PC-9 (cell line): ENCODE measurements at regions not wholly inside any gene's neighbourhood (a gene's known extent, or its start where the extent isn't known, plus 50 kb on each side); places are given as distances from the start of the nearest gene placed in this dataset.

Experiments used
- BruUV-seq: library from RNA; stranded (reverse); fragments of 400-500 nt; replicated peaks from 2 replicates; lab custom pipeline; 2021; lab: Mats Ljungman, UMichigan
- CTCF ChIA-PET: fragments of 300-600 bp; sonication (Branson Sonifier 250); formaldehyde crosslinking; loops from one replicate; lab custom pipeline; 2022; ENCODE audit warnings: antibody characterized with exemption; lab: Charles Lee
- POLR2A ChIA-PET: fragments of 300-600 bp; sonication (Branson Sonifier 250); formaldehyde crosslinking; loops from one replicate; lab custom pipeline; 2022; ENCODE audit warnings: antibody characterized with exemption; ENCODE audit not compliant: unreplicated experiment; lab: Charles Lee
- DNase-seq, 2 experiments: peaks; one replicate each; pipeline versions ENCODE4 v3.0.0 to v3.0.0-alpha.2; 2015 to 2022; ENCODE audit warnings: mixed read lengths in 1 of 2
- H2AFZ ChIP-seq: fragments of 200-600 bp; sonication (generic); 2 replicates; pipeline ENCODE4 v1.8.1; 2017; ENCODE audit warnings: antibody characterized with exemption
- H3F3A ChIP-seq: fragments of 200-600 bp; sonication (generic); 2 replicates; pipeline ENCODE4 v1.8.1; 2017; ENCODE audit warnings: antibody characterized with exemption, mild to moderate bottlenecking, low read depth; ENCODE audit not compliant: insufficient read depth
- H3K27ac ChIP-seq: fragments of 200-600 bp; sonication (generic); 2 replicates; pipeline ENCODE4 v1.6.1; 2016; ENCODE audit warnings: mixed run types
- H3K27me3 ChIP-seq: fragments of 200-600 bp; sonication (generic); 2 replicates; pipeline ENCODE4 v1.6.1; 2016; ENCODE audit warnings: low read depth, mixed run types; ENCODE audit not compliant: insufficient read depth
- H3K36me3 ChIP-seq: fragments of 200-600 bp; sonication (generic); 2 replicates; pipeline ENCODE4 v1.6.1; 2016; ENCODE audit warnings: low read depth, mixed run types
- H3K4me1 ChIP-seq: fragments of 200-600 bp; sonication (generic); replicated peaks from 2 replicates; pipeline ENCODE4 v1.6.1; 2016; ENCODE audit warnings: mixed run types; ENCODE audit not compliant: insufficient read depth
- H3K4me2 ChIP-seq: fragments of 200-600 bp; sonication (generic); 2 replicates; pipeline ENCODE4 v1.6.1; 2017; ENCODE audit warnings: mixed run types
- H3K4me3 ChIP-seq: fragments of 200-600 bp; sonication (generic); 2 replicates; pipeline ENCODE4 v1.6.1; 2016; ENCODE audit warnings: mixed run types
- H3K79me2 ChIP-seq: fragments of 200-600 bp; sonication (generic); 2 replicates; pipeline ENCODE4 v1.6.1; 2017; ENCODE audit warnings: low read depth, mixed run types
- H3K9me2 ChIP-seq: fragments of 200-600 bp; sonication (generic); 2 replicates; pipeline ENCODE4 v1.8.1; 2017; ENCODE audit warnings: mild to moderate bottlenecking; ENCODE audit not compliant: insufficient read depth
- H3K9me3 ChIP-seq: fragments of 200-600 bp; sonication (generic); 2 replicates; pipeline ENCODE4 v1.8.1; 2016; ENCODE audit warnings: low read depth; ENCODE audit not compliant: insufficient read depth
- H4K20me1 ChIP-seq: fragments of 200-600 bp; sonication (generic); 2 replicates; pipeline ENCODE4 v1.8.1; 2017; ENCODE audit not compliant: insufficient read depth
- CTCF ChIP-seq: fragments of 200-600 bp; sonication (generic); conservative IDR thresholded peaks from 2 replicates; pipeline ENCODE4 v1.6.1; 2017; ENCODE audit warnings: mixed run types, antibody characterized with exemption, mild to moderate bottlenecking, moderate library complexity
- EZH2 ChIP-seq: fragments of 200-600 bp; sonication (generic); IDR thresholded peaks from 2 replicates; pipeline ENCODE4 v1.8.0; 2017; ENCODE audit warnings: antibody characterized with exemption, low read depth
- intact Hi-C: fragments of 100-400 bp; cut with micrococcal nuclease; formaldehyde crosslinking; loops from one replicate; pipeline ENCODE4 v1.10.0; 2022; ENCODE audit not compliant: unreplicated experiment

DNA sequence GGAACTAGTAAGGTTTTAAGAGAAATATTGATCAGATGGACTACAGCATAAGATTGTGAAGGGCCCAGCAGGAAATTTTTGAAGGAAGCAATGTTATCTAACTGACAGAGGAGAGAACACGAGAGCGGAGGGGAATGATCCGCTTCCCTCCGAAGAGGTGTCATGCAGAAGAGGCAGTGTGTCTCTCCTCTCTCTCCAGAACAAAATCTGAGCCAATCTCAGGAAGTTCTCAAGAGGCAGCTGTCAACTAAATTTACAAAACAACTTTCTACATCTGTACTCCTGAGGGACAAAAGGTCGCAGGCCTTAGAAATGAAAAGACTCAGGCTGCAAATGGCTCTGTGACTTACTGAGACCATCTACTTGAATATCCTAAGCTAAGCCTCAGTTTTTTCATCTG lies 224.6 kb upstream of the CDH5 start:
- intact Hi-C loops: no loop called here
- no peaks in the 10 kb centered on the region for H3K9me3 ChIP-seq
- no peak for TF ChIP-seq CTCF
- no peak for TF ChIP-seq EZH2
- no peak overlapping the region for H3K4me3 ChIP-seq
- CTCF ChIA-PET: no interaction called here
- no peaks in the 10 kb centered on the region for H3K4me1 ChIP-seq
- no peaks in the 10 kb centered on the region for H3K36me3 ChIP-seq
- no peaks in the 10 kb centered on the region for H4K20me1 ChIP-seq
- no peaks in the 10 kb centered on the region for H3K79me2 ChIP-seq
- POLR2A ChIA-PET: no interaction called here
- H3F3A ChIP-seq: no peaks in the 10 kb centered on the region
- H3K4me2 ChIP-seq: no peak overlapping the region
- no TSS peak for BruUV-seq
- no peak overlapping the region for H2AFZ ChIP-seq
- H3K27ac ChIP-seq: no peak overlapping the region
- DNase-seq: no peak
- H3K9me2 ChIP-seq: no peaks in the 10 kb centered on the region
- H3K27me3 ChIP-seq: peaks cover 99% of the 10 kb centered on the region

DNA sequence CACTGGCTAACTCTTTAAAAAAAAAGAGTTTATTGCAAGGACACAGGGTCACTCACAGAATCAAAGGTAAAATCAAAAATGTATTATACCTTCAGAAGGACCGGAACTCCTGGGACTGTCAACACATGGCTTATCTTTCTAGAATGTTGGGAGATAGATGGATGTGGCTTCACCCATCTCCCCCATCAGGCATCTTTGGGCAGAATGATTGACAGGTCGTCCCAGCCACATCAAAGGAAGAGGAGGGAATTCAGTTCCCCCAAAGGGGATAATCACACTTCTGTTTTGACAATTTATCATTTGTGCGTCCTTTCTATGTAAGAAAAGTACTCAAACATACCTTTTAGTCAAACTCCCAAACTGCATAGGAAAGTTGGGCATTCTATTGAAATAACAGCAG lies 228.6 kb upstream of the CDH5 start:
- Histone ChIP-seq H3K4me2 (no peak overlapping the region), H3K4me1 (no peaks in the 10 kb centered on the region), H4K20me1 (no peaks in the 10 kb centered on the region), H2AFZ (no peak overlapping the region), H3F3A (no peaks in the 10 kb centered on the region), H3K79me2 (no peaks in the 10 kb centered on the region), H3K36me3 (no peaks in the 10 kb centered on the region), H3K4me3 (no peak overlapping the region), H3K9me2 (no peaks in the 10 kb centered on the region), H3K9me3 (no peaks in the 10 kb centered on the region), H3K27ac (no peak overlapping the region), H3K27me3 (peaks cover 98% of the 10 kb centered on the region)
- CTCF ChIA-PET: no interaction called here
- intact Hi-C loops: no loop called here
- POLR2A ChIA-PET: no interaction called here
- no TSS peak for BruUV-seq
- TF ChIP-seq EZH2 (no peak), CTCF (no peak)
- no peak for DNase-seq

DNA sequence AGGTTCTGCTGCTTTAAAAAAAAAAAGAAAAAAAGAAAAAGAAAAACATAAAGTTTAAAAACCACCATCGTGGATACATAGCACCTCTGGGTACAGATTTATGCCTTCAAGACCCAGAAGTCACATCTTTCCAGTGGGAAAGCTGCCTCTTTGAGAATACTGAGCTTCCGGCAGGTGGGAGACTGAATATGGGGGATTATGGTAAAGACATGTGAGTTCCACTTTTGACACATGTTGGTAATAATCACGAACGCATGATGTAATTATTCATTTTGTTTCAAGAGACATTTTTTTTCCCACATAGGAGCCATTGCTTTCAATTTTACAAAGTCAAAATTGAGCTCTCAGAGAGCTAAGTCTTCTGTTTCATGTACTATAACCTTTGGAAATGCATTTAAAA lies 229.7 kb upstream of the CDH5 start:
- intact Hi-C loops: no loop called here

More for the DNA sequence above, 229.7 kb upstream of the CDH5 start:
- H3K9me2 ChIP-seq: no peaks in the 10 kb centered on the region
- ChIA-PET CTCF (no interaction called here), POLR2A (no interaction called here)
- H3K4me3 ChIP-seq: no peak overlapping the region
- no peaks in the 10 kb centered on the region for H3K36me3 ChIP-seq
- no peaks in the 10 kb centered on the region for H3K9me3 ChIP-seq
- H3K4me2 ChIP-seq: no peak overlapping the region
- peaks cover 98% of the 10 kb centered on the region for H3K27me3 ChIP-seq
- no peak overlapping the region for H3K27ac ChIP-seq
- H4K20me1 ChIP-seq: no peaks in the 10 kb centered on the region
- no peaks in the 10 kb centered on the region for H3K4me1 ChIP-seq
- BruUV-seq: no TSS peak
- H2AFZ ChIP-seq: no peak overlapping the region
- TF ChIP-seq CTCF (no peak), EZH2 (no peak)
- DNase-seq: no peak
- no peaks in the 10 kb centered on the region for H3K79me2 ChIP-seq
- H3F3A ChIP-seq: no peaks in the 10 kb centered on the region
